ENCODE measurements at regions not wholly inside any gene's neighbourhood (a gene's known extent, or its start where the extent isn't known, plus 50 kb on each side); places are given as distances from the start of the nearest gene placed in this dataset.
"Not testable (repeated sequence)": the region's sequence is repeated elsewhere in the genome, so short reads cannot be mapped to it uniquely, and the experiment has no call there.

GRCh38 chr4:169898095-169898494 lies 128.1 kb downstream of the MFAP3L start:
- DNase-seq (ENCODE audit: low read depth in 4 of 4, low spot score in 2 of 4) = no peak

GRCh38 chr4:169894767-169895166 lies 131.4 kb downstream of the MFAP3L start:
- not testable (repeated sequence) for DNase-seq (ENCODE audit: low read depth in 4 of 4, low spot score in 2 of 4)

DNA sequence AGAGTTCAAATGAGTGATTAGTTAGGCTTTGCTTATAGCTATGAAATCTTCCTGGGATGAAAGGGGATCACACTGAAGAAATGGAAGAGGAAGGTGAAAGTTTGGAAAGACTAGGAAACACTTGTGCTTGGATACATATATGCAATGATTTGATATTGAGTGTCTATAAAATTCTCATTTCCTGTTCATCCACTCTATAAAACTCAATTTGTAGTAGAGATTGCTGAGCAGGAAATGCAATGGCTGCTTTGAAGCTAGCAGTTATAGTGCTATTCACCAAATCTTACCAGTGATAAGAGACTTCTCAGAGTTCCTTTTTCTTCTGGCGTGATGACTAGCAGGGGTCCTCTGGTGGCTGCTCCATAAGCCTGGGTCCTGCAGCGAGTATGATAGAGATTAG lies 128.1 kb upstream of the HPF1 start:
- DNase-seq (ENCODE audit: low read depth in 4 of 4, low spot score in 2 of 4) = no peak

DNA sequence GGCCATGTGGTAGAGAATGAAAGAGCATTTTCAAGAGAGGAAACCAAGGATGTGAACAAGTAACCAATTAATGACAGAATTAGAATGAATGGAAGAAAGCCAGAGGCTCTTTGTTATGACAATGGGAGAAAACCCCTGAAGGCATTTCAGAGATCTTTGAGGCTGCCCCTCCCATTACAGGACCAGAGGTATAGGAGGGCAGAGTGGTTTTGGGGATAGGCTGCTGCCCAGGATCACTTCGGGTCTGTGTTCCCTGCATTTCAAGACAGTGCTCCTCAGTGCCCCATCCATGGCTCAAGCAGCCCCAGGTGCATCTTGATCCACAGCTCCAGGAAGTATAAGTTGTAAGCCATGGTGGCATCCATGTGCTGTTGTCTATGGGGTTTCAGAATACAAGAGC lies 124.0 kb upstream of the HPF1 start:
- no peak for DNase-seq (ENCODE audit: low read depth in 4 of 4, low spot score in 2 of 4)

- DNase-seq (ENCODE audit: low read depth in 4 of 4, low spot score in 2 of 4) = no peak
Measured at GRCh38 chr4:169870507-169870906, 112.8 kb upstream of the HPF1 start.

DNA sequence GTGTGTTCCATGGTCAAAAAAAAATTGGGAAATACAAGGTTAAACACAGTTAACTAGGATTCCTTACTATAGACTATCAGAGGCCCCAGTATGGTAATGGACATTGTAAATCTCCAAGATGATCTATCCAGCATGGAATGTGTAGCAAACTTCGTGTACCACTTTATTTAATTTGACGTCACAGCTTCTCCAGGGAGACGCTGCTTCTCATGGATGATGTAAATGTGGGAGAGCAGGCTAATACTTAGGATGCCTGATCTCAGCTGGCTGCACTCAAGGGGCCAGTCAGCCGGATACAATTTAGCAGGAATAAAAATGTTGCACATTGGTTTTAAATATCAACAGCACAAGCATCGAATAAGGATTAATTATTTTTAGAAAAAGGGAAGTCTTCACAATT lies 111.7 kb upstream of the HPF1 start:
- no peak for DNase-seq (ENCODE audit: low read depth in 4 of 4, low spot score in 2 of 4)

DNA sequence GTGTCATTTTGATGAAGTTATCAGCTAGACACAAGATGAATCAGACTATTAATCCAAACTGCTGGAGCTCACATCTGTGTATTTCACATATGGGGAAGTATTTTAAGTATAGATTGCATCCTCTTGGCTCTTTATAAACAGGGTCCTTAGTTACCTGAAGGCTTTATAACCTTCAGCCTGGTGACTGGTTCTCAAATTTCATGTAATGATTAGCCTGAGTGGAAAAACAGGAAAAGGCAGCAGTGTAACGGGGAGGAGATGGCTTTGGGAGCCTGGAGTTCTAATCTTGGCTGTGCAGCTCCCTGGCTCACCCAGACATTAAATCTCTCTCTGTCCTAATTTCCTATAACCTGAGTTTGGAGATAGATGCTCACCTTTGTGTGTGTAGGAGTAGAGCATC lies 103.8 kb upstream of the HPF1 start:
- DNase-seq (ENCODE audit: low read depth in 4 of 4, low spot score in 2 of 4) = peak; percentile 20 to 61 (median 26)

- DNase-seq (ENCODE audit: low read depth in 4 of 4, low spot score in 2 of 4) = no peak
Measured at GRCh38 chr4:169859366-169860216, 101.8 kb upstream of the HPF1 start.

DNA sequence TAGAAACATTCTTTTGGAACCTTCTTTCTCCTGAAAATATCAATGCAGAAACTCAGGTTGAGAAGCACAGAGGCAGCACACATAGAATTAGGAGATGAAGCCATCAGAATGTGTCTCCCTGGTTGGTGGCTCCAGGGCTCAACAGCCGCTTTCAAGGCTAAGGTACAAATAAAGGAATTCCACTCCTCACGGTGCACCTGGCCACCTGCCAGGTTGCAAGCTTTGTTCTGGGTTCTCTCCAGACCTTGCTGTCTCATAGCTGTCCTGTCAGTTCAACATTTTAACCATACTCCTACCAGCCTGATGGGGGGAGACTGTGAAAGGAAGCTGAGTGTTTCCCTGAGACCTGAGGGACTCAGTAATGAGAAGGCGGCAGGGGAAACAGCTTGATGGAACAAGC lies 96.3 kb upstream of the HPF1 start:
- DNase-seq (ENCODE audit: low read depth in 4 of 4, low spot score in 2 of 4) = no peak

GRCh38 chr4:169852481-169852880 lies 94.7 kb upstream of the HPF1 start:
- no peak for DNase-seq (ENCODE audit: low read depth in 4 of 4, low spot score in 2 of 4)

GRCh38 chr4:169851750-169852149 lies 94.0 kb upstream of the HPF1 start:
- no peak for DNase-seq (ENCODE audit: low read depth in 4 of 4, low spot score in 2 of 4)

- DNase-seq (ENCODE audit: low read depth in 4 of 4, low spot score in 2 of 4) = no peak
Measured at GRCh38 chr4:169849456-169849855, 91.7 kb upstream of the HPF1 start.

DNA sequence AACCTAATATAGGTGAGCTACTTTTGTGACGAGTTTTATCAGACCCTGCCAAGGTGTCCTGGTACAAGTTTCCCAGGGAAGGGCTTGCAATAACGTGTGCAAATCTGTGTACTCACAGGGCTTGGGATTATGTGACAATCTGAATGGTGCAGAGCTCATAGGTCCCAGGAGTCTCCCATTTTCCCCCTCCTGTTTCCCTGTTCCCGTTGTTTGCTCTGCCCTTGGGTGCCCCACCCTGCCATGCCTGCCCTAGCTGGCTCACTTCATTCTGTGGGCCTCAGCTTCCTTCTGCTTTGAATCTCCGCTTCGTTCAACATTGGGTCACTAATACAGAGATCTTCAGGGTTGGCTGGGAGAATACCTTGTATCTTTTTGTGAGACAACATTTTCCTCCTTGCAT lies 90.3 kb upstream of the HPF1 start:
- DNase-seq (ENCODE audit: low read depth in 4 of 4, low spot score in 2 of 4) = no peak

DNA sequence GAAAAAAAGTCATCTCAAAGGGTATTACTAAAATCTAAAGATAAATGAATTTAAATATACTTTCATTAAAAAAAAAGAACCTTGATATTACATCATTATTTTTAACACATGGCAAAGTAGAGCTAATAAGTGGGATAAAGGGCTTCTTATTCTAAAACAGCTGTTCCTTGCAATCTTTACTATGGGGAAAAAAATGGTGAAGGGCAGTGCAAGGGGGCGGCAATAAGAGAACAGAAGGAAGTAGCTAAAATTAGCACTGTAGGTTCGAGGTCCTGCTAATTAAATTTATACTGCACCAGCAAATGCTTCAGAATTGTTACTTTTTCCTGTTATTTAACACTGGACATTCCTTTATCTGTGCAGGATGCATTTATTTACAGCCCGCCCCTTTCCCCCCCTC lies 89.4 kb upstream of the HPF1 start:
- DNase-seq (ENCODE audit: low read depth in 4 of 4, low spot score in 2 of 4) = no peak

GRCh38 chr4:169846396-169846795 lies 88.7 kb upstream of the HPF1 start:
- no peak for DNase-seq (ENCODE audit: low read depth in 4 of 4, low spot score in 2 of 4)

GRCh38 chr4:169841776-169842175 lies 84.0 kb upstream of the HPF1 start:
- no peak for DNase-seq (ENCODE audit: low read depth in 4 of 4, low spot score in 2 of 4)

GRCh38 chr4:169840554-169840953 lies 82.8 kb upstream of the HPF1 start:
- no peak for DNase-seq (ENCODE audit: low read depth in 4 of 4, low spot score in 2 of 4)

- not testable (repeated sequence) for DNase-seq (ENCODE audit: low read depth in 4 of 4, low spot score in 2 of 4)
Measured at GRCh38 chr4:169828329-169828728, 70.6 kb upstream of the HPF1 start.

DNA sequence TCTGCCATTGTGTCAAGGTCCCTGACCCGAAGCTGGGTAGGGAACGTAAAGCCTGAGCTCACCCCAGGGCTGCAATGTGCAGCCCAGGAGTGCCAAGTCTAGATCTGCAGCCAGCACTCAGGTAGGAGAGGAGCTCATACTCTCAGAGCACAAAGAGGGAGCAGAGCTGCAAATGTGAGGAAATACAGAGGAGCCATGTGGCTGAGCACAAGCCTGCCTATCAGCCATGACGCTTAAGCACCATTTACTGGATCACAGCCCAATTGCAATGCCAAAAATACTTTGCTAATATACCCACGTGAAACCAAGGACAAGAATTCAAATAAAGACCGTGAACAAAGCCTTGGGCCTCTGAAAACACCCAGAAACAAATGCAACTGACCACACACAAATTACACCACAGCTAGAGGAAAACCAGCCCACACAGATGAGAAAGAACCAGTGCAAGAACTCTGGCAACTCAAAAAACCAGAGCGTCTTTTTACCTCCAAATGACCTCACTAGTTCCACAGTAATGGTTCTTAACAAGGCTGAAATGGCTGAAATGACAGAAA lies 69.0 kb upstream of the HPF1 start:
- no peak for DNase-seq (ENCODE audit: low read depth in 4 of 4, low spot score in 2 of 4)

DNA sequence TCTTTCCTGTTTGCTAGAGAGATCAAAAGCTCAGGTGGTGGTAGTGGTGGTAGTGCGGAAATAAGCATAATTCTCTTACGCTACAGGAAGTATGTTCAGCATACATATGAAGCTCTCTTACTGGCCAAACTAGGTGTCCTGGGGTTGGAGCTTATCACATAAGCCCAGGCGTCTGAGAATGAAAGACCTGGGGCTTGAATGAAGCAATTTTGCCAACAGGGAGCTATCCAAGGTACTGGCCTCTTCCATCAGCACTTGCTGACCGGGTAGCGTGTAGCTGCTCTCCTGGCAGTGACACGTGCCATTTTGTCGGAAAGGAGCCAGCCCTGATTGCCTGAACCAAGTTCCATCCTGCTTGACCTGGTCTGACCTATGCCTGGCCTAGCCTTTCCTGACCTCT lies 65.9 kb upstream of the HPF1 start:
- DNase-seq (ENCODE audit: low read depth in 4 of 4, low spot score in 2 of 4) = peak; percentile 45 to 79 (median 58)

DNA sequence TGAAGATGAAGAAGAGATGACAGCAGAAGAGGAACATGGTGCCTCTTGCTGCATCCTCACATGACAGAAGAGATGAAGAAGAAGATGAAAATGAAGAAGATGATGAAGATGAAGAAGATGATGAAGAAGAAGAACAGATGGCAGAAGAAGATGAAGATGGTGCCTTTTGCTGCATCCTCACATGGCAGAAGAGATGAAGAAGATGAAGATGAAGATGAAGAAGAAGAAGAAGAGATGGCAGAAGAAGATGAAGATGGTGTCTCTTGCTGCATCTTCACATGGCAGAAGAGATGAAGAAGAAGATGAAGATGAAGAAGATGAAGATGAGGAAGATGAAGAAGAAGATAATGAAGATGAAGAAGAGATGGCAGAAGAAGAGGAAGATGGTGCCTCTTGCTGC lies 63.7 kb upstream of the HPF1 start:
- no peak for DNase-seq (ENCODE audit: low read depth in 4 of 4, low spot score in 2 of 4)

- no peak for DNase-seq (ENCODE audit: low read depth in 4 of 4, low spot score in 2 of 4)
Measured at GRCh38 chr4:169818063-169818679, 60.4 kb upstream of the HPF1 start.
